K562 (cell line): ENCODE measurements at regions not wholly inside any gene's neighbourhood (a gene's known extent, or its start where the extent isn't known, plus 50 kb on each side); places are given as distances from the start of the nearest gene placed in this dataset.

Source experiments
- BACH1 ChIP-seq: fragments of 200-800 bp; sonication (Bioruptor generic); IDR thresholded peaks from 2 replicates; pipeline ENCODE4 v1.6.1; 2016; ENCODE audit warnings: missing genetic modification characterization, missing compliant biosample characterization
- CAMTA2 ChIP-seq: fragments of 250-450 bp; sonication (Bioruptor Pico); conservative IDR thresholded peaks from 2 replicates; pipeline ENCODE4 v1.5.1; 2022
- CREB1 ChIP-seq, 2 experiments: sonication (generic) in 1 of 2; formaldehyde crosslinking in 1 of 2; IDR thresholded peaks; 2 replicates each; pipeline versions ENCODE4 v1.6.1 to v1.8.0; 2012 to 2022; ENCODE audit warnings: inconsistent platforms in 1 of 2, mild to moderate bottlenecking in 1 of 2, missing genetic modification reagents in 1 of 2, moderate library complexity in 1 of 2
- EP300 ChIP-seq: IDR thresholded peaks from 2 replicates; pipeline ENCODE4 v1.6.1; 2012; ENCODE audit warnings: low read length, improper control_type of control experiment
- RBM22 ChIP-seq: fragments of 200-400 bp; formaldehyde crosslinking; IDR thresholded peaks from 2 replicates; pipeline ENCODE4 v1.6.1; 2018; ENCODE audit warnings: low read length, low read depth; ENCODE audit not compliant: poor library complexity, severe bottlenecking
- TF ChIP-seq, protein P1 (sequence below), 2 experiments: fragments of 450-650 bp in 1 of 2; sonication (generic) in 1 of 2; formaldehyde crosslinking in 1 of 2; IDR thresholded peaks in 1 of 2; conservative IDR thresholded peaks in 1 of 2; 2 replicates each; pipeline versions ENCODE4 v1.6.1 to v1.8.1; 2016 to 2023; ENCODE audit warnings: mild to moderate bottlenecking in 2 of 2, moderate library complexity in 2 of 2, inconsistent platforms in 1 of 2, missing genetic modification reagents in 1 of 2
- TF ChIP-seq, protein P2 (sequence below), 3 experiments: IDR thresholded peaks in 2 of 3; conservative IDR thresholded peaks in 1 of 3; 2 replicates each; pipeline ENCODE4 v1.5.1; 2011 to 2012; ENCODE audit warnings: low read length in 3 of 3, mild to moderate bottlenecking in 3 of 3, control low read depth in 2 of 3, improper control_type of control experiment in 1 of 3, inconsistent platforms in 1 of 3, low read depth in 1 of 3, mixed read lengths in 1 of 3, moderate library complexity in 1 of 3; ENCODE audit not compliant: insufficient read depth in 2 of 3
- TF ChIP-seq, protein P3 (sequence below), 3 experiments: fragments of 200-800 bp in 1 of 3; sonication (Bioruptor generic) in 1 of 3; sonication (generic) in 1 of 3; formaldehyde crosslinking in 1 of 3; IDR thresholded peaks; 2 replicates each; pipeline versions ENCODE4 v1.6.1 to v1.8.0; 2016 to 2022; ENCODE audit warnings: mild to moderate bottlenecking in 2 of 3, missing compliant biosample characterization in 2 of 3, missing genetic modification characterization in 2 of 3, missing genetic modification reagents in 1 of 3
- TF ChIP-seq, protein P4 (sequence below): sonication (generic); formaldehyde crosslinking; IDR thresholded peaks from 2 replicates; pipeline ENCODE4 v1.8.0; 2022; ENCODE audit warnings: missing genetic modification reagents, mild to moderate bottlenecking, borderline replicate concordance

DNA sequence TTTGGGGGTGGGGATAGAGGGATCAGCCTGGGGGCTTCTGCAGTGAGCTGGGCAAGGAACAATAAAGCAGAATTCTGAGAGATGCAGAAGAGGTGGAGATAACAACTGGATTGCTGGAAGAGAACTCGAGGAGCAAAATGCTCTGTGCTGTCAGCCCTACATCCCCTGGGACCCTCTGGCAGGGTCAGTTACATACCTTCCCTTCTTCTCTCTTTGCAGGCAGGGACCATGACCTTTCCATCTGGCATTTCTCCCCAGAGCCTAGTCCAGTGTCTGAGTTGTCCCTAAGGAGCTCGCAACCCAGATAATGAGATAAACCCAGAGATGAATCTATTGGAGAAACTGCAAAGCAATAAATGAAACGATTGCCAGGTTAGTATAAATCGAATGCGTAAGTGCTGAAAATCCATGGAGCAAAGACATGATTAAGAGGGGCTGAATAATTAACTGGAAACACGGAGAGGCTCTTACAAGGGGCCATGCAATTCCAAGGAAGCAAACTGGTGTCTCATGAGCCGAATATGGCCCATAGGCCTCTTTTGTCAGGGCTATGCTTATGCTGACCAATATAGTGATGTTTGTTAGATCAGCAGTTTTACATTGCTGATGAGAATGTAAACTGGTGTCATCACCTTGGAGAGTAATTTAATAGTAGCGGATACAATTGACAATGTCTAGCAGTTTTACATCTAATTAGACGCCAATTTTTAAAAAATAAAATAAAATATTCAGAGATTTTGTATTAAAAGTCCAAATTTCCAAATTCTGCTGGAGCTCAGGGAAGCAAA lies 129.4 kb upstream of the IRX5 start:
- TF ChIP-seq, protein P1, sequence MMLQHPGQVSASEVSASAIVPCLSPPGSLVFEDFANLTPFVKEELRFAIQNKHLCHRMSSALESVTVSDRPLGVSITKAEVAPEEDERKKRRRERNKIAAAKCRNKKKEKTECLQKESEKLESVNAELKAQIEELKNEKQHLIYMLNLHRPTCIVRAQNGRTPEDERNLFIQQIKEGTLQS (IDR thresholded peaks at IDR 0.05) = no peak
- TF ChIP-seq, protein P1 (CRISPR knock-in tag; conservative IDR thresholded peaks at IDR 0.05) = no peak
- no peak for TF ChIP-seq EP300
- no peak for TF ChIP-seq CREB1 (IDR thresholded peaks at IDR 0.05)
- no peak for TF ChIP-seq CREB1 (CRISPR knock-in tag; IDR thresholded peaks at IDR 0.05)
- no peak for TF ChIP-seq BACH1 (tag)
- TF ChIP-seq, protein P2, sequence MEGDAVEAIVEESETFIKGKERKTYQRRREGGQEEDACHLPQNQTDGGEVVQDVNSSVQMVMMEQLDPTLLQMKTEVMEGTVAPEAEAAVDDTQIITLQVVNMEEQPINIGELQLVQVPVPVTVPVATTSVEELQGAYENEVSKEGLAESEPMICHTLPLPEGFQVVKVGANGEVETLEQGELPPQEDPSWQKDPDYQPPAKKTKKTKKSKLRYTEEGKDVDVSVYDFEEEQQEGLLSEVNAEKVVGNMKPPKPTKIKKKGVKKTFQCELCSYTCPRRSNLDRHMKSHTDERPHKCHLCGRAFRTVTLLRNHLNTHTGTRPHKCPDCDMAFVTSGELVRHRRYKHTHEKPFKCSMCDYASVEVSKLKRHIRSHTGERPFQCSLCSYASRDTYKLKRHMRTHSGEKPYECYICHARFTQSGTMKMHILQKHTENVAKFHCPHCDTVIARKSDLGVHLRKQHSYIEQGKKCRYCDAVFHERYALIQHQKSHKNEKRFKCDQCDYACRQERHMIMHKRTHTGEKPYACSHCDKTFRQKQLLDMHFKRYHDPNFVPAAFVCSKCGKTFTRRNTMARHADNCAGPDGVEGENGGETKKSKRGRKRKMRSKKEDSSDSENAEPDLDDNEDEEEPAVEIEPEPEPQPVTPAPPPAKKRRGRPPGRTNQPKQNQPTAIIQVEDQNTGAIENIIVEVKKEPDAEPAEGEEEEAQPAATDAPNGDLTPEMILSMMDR (IDR thresholded peaks at IDR 0.05 in 2 of 3, conservative IDR thresholded peaks at IDR 0.05 in 1 of 3; ENCODE audit: insufficient read depth in 2 of 3, low read depth in 1 of 3, low read length in 3 of 3) = no peak
- no peak for TF ChIP-seq RBM22
- TF ChIP-seq, protein P3, sequence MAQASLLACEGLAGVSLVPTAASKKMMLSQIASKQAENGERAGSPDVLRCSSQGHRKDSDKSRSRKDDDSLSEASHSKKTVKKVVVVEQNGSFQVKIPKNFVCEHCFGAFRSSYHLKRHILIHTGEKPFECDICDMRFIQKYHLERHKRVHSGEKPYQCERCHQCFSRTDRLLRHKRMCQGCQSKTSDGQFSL (CRISPR knock-in tag; IDR thresholded peaks at IDR 0.05) = no peak
- TF ChIP-seq, protein P3 (tag; IDR thresholded peaks at IDR 0.05) = no peak
- TF ChIP-seq, protein P4, sequence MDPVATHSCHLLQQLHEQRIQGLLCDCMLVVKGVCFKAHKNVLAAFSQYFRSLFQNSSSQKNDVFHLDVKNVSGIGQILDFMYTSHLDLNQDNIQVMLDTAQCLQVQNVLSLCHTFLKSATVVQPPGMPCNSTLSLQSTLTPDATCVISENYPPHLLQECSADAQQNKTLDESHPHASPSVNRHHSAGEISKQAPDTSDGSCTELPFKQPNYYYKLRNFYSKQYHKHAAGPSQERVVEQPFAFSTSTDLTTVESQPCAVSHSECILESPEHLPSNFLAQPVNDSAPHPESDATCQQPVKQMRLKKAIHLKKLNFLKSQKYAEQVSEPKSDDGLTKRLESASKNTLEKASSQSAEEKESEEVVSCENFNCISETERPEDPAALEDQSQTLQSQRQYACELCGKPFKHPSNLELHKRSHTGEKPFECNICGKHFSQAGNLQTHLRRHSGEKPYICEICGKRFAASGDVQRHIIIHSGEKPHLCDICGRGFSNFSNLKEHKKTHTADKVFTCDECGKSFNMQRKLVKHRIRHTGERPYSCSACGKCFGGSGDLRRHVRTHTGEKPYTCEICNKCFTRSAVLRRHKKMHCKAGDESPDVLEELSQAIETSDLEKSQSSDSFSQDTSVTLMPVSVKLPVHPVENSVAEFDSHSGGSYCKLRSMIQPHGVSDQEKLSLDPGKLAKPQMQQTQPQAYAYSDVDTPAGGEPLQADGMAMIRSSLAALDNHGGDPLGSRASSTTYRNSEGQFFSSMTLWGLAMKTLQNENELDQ (CRISPR knock-in tag) = no peak
- TF ChIP-seq CAMTA2 (CRISPR knock-in tag) = no peak
